Dedifferentiated amniotic fluid mesenchymal stem cell (primary cell): ENCODE measurements at regions not wholly inside any gene's neighbourhood (a gene's known extent, or its start where the extent isn't known, plus 50 kb on each side); places are given as distances from the start of the nearest gene placed in this dataset.

Source experiments
- DNase-seq: peaks from one replicate; pipeline ENCODE4 v3.0.0-alpha.2; 2016; ENCODE audit errors: extremely low spot score

- no peak for DNase-seq
Observed at GRCh38 chr2:200013906-200014305, 58.5 kb downstream of the MAIP1 start.

DNA sequence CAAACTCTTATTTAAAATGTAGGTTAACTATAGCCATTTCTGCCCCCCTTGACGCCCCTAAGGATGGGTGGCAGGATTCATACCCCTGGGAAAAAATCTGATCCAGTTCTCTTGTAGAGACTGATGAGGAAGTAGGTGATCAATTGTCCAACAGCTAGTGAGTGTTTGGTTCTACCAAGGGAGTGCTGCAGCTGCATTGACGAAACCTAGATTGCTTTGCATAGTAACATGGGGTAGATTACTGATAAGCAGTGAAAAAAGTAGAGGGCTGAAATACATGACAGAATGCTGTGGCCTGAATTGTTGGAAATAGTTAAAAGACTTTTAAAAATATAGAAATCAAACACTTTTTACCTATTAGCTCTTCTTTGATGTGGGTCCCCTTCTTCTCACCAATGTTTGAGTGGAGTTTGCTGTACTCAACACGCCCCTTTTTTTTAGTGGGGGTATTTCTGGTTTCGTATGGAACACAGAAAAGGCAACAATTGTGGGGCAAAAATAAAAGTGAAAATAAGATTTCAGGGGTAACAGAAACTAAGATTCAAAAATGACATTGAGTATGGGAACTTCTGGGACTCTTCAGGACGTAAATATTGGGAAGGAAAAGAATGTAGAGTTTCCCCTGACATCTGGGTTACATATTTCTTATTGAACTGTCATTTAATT, 66.2 kb downstream of the MAIP1 start:
- DNase-seq, result no peak

GRCh38 chr2:200022511-200022910, 67.1 kb downstream of the MAIP1 start:
- DNase-seq, result no peak

DNA sequence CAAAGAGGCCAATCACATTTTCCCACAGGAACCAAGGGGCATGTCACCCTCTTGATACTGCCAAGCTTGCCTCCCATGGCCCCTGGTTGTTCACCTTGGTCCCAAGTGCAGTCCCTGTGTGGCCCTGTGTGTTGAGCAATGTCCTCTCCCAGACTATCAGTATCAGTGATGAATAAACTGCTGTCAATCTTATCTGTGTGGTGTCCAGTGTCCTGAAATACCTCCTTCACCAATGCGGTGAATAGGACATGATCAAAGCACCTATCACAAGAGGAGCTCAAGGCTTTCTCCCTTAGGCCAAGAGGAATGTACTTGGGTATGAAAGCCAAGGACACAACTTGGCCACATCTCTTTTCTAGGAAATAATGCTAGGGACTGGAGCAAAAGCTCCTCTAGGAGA, 68.2 kb downstream of the MAIP1 start:
- no peak for DNase-seq

DNA sequence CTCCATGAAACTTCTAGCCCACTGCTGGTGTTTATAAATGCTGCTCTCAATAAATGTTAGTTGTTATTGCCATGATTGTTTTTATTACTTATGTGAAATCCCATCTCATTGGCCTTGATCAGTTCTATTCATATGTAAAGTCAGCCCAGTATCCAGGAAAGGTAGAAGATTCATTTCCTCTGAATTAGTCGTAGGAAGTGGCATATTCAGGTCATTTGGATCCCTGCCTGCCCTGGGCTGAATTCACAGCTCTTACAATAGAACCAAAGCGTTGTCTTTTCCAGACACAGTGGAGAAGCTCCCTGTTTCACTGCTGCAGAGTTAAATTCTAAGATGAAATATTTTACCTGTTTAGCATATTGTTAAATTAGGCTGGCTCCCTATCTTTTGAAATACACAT, 70.3 kb downstream of the MAIP1 start:
- no peak for DNase-seq

DNA sequence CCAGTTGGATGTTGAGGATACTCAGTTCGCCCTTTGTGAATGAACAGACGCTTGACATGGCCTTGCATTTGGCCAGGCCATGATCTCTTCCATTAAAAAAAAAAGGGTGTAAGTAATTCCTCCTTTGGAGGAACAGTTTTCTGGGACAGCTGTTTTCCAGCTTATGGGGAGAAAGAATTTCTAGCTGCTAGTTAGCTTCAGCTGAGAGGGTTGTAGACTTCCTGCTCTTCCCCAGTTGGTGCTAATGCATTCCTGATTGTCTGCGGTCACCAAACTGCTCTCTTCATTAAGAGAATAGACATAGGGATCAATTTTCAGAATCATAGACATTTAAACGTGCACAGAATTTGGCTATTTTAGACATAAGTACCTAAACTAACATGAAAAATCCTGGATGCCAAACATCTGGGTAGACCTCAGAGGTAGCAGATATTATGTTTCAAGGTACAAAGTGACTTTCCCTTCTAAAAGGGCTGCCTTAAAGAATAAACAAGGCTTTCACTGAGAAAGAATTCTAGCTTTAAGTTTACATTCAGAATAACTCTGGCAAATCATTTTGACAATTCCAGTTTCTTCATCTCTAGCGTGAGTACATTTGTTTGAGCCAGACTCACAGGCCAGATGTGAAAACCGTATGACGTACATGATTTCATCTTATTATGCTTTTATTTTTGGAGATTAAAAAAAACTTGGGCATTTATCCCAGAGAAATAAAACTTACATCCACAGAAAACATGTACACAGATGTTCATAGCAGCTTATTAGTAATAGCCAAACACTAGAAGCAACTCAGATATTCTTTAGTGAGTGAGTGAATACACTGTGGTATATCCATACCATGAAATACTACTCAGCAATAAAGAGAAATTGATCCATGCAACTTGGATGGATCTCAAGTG, 71.2 kb downstream of the MAIP1 start:
- DNase-seq, result peak; percentile 42

DNA sequence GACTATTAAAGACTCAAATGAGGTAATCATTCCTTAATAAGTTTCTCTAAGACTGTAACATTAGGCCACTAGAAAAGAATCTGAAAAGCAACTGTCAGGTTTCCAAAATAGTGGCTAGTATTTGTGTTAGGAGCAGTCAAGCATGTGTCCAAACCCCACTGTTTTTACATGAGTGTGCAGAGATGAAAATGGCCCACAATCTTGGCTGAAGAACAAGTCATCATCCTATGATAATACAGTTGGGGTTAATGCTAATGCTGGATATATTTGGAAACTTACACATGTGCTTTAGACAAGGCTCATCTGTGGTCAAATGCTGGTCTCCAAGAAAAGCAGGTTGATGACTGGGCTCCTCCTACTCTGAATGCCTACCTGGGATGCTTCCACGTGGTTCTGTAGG, 73.6 kb downstream of the MAIP1 start:
- no peak for DNase-seq

DNA sequence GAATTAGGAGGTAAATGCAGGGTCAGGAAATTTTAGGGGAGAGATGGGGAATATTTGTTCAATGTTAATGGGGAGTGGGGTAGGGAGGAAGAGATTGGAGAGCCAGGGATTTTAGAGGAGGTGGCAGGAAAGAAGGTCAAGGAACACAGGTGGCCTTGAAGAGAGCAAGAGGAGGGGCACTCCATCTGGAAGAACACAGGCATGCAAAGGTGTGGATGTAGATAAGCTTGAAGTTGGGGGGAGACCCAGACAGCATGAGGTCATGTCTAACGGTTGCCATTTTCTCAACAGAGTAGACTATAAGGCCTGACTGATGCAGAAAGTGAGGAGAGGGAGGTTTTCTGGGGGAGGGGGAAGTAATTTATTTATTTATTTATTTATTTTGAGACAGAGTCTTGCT, 77.5 kb downstream of the MAIP1 start:
- DNase-seq, result no peak

- no peak for DNase-seq
Observed at GRCh38 chr2:200033929-200034328, 78.5 kb downstream of the MAIP1 start.

DNA sequence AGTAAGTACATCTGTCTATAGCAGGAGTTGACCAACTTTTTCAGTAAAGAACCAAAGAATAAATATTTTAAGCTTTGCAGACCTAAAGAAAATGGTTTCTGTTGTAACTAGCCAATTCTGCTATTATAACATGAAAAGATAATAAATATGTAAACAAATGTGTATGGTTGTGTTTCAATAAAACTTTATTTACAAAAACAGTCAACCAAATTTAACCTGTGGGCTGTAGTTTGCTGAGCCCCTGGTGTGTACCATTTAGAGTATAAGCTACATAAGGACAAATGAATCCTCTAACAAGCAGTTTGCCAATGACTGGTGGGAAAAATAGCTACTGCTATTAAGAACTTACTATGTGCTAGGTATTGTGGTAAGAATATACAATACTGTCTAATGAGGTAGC, 79.4 kb downstream of the MAIP1 start:
- DNase-seq, result no peak

DNA sequence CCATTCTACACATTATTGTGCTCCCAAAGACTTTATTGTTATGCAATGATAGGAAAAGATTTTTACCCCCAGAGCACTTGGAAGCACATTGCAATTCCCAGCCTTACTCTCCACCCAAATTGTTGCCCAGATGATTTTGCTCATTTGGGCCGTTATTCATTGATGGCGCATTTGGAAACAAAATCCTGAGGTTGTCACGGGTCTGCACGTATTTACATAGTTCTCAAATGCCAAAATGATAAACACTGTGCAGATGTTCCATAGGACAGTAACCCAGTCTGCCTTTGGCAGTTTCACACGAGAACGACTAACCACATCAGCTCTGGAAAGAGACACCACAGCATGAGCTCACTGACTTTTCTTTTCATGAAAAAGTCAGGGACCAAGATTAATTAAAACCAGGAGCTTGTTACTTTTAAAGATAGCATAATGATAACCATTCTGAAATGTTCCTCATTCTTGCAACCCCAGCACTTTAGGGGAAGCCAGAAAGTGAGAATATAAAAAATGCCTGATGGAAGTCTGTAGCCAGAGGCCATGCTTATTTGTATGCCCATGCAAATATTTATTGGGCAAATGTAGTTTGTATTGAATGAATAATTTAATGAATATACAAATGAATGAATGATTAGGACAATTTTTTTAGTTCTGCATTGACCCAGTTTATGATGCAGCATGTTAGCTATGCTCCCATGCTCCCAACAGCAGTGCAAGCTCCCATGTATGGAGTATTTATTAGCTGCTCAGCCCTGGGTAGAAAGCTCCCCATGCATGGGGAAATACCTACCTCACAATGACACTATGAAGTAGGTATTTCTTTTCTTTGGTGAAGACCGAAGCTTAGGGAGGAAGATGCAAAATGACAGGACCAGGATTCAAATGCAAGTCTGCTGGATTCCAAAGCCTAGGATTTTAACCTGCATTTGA, 84.6 kb downstream of the MAIP1 start:
- peak; percentile 88 for DNase-seq

- no peak for DNase-seq
Observed at GRCh38 chr2:200040831-200041230, 85.4 kb downstream of the MAIP1 start.

DNA sequence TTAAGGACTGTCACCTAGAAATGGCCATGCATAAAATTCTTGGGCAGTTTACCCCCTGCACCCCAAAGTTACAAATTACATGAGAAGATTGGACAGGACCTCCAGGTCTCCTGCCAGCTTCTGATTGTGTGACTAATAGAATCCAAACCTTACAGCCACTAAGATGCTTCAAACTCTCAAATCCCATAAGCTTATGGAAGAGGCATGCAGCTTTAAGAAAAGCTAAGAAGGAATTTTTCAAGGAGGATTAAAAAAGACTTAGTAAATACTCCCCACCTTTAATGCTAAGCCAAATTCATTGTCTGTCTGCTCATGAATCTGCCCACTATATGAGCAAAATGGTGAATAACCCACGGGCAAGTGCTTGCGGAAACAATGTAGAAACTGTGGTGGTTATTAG, 86.3 kb downstream of the MAIP1 start:
- no peak for DNase-seq

DNA sequence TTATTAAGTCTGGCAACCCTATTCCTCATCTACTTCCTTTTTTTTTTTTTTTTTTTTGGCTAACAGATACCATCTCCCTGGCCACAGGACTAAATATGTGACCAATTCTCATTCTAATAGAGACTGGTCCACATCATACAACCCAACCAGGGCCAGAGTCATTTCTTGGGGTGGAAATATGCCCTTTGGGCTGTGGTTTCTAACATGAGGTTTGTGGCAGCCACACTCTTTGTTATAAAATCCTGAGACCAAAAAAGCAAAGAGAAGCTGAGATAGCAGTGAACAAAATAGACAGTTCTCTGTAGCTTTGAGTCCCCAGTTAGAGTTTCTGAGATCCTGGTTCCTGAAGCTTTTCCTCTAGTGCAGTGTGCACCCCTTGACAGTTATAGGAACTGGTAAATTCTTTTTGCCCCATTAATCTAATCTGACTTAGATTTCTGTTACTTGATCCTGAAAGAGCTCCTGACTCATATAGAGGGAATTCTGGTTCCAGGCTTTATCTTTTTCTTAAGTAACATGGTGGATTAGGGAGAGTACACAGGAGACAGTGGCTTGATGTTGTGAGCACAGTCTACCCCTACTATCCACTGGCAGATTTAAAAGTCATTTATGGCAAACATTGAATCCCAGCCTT, 86.8 kb downstream of the MAIP1 start:
- peak; percentile 42 for DNase-seq

- no peak for DNase-seq
Observed at GRCh38 chr2:200042944-200043343, 87.6 kb downstream of the MAIP1 start.

- DNase-seq, result no peak
Observed at GRCh38 chr2:200044453-200044852, 89.1 kb downstream of the MAIP1 start.

DNA sequence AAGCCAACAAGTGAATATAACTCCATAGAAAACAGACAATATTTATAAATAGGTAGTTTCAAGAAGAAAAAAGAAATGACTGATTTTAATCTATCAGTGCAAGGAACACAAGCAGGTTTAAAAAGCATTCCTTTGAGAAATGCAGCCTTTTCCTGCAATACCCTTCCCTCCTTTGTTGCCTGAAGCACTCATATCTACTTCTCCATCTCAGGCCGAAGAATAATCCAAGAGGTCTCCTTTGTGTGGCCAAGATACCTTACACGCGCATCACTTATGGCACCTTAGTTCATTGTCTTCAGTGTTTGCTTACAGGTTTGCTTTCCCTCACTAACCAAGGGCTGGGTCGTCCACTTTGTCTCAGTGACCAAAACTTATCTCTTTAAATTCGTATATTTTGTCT, 93.0 kb downstream of the MAIP1 start:
- no peak for DNase-seq

- no peak for DNase-seq
Observed at GRCh38 chr2:200049086-200049485, 93.7 kb downstream of the MAIP1 start.

DNA sequence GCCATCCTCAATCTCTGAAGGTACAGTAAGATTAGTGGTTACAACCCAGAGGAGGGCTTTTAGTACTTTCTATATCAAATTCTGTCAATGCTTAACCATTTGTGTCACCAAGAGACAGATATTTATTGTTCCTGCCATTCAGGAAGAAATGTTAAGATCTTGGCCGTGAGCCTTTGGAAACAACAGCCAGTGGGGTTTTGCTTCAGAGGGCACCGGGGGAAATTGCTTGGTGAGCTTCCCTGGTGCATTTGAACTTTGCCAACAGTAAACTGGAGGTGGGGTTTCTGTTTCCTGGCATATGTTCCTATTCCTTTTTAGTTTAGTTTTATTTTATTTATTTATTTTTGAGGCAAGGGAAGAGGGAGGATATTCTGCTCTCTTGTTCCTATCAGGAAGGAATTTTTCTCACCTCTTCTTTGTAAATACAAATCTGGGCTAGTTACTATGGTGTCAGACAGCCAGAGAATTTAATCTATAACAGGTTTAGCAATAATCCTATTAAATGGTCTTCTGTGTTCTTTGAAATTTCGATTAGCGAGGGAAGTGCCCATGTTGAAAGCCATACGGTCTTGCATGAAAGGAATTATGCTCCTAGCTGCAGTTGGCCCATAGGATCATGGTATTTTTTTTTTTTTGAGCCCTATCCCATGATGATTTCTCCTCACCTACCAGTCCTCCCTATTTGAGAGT, 95.7 kb downstream of the MAIP1 start:
- DNase-seq, result no peak

GRCh38 chr2:200051611-200051945, 96.2 kb downstream of the MAIP1 start:
- no peak for DNase-seq

DNA sequence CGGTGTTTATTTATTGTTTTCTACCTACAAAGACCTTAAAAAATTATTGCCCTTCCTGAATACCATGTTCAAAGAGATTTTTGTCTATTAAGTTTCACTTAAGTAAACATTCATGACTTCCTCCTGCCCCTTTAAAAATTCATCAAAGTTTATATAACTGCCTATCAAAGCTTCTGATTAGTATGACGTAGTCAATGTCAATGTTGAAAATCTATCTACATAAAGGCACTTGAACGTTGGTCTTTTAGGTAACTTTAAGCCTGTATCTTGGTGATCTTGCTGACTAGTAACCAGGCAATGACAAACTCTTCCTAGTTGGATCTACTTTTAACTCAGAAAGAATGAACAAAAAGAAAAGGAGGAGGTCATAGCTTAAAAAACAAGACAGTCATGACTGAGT, 97.2 kb downstream of the MAIP1 start:
- no peak for DNase-seq
